ENCODE measurements at regions not wholly inside any gene's neighbourhood (a gene's known extent, or its start where the extent isn't known, plus 50 kb on each side); places are given as distances from the start of the nearest gene placed in this dataset.
"Not testable (repeated sequence)": the region's sequence is repeated elsewhere in the genome, so short reads cannot be mapped to it uniquely, and the experiment has no call there.

- DNase-seq (ENCODE audit: low spot score), result no peak
These were observed 849.7 kb upstream of the NRXN1 start for GRCh38 chr2:51881673-51882072.

GRCh38 chr2:51880153-51880552 is 848.2 kb upstream of the NRXN1 start:
- DNase-seq (ENCODE audit: low spot score), result no peak

- DNase-seq (ENCODE audit: low spot score), result no peak
These were observed 834.4 kb upstream of the NRXN1 start for GRCh38 chr2:51866361-51866760.

GRCh38 chr2:51859260-51859659 is 827.3 kb upstream of the NRXN1 start:
- no peak for DNase-seq (ENCODE audit: low spot score)

- no peak for DNase-seq (ENCODE audit: low spot score)
These were observed 823.8 kb upstream of the NRXN1 start for GRCh38 chr2:51855683-51856082.

- DNase-seq (ENCODE audit: low spot score), result no peak
These were observed 814.9 kb upstream of the NRXN1 start for GRCh38 chr2:51846796-51847195.

- no peak for DNase-seq (ENCODE audit: low spot score)
These were observed 814.1 kb upstream of the NRXN1 start for GRCh38 chr2:51846018-51846417.

- DNase-seq (ENCODE audit: low spot score), result no peak
These were observed 812.7 kb upstream of the NRXN1 start for GRCh38 chr2:51844596-51844995.

GRCh38 chr2:51829477-51829876 is 797.5 kb upstream of the NRXN1 start:
- no peak for DNase-seq (ENCODE audit: low spot score)

- DNase-seq (ENCODE audit: low spot score), result no peak
These were observed 793.9 kb upstream of the NRXN1 start for GRCh38 chr2:51825823-51826222.

GRCh38 chr2:51813247-51813646 is 781.3 kb upstream of the NRXN1 start:
- DNase-seq (ENCODE audit: low spot score), result no peak

GRCh38 chr2:51812138-51812866 is 780.4 kb upstream of the NRXN1 start:
- DNase-seq (ENCODE audit: low spot score), result no peak

- no peak for DNase-seq (ENCODE audit: low spot score)
These were observed 778.3 kb upstream of the NRXN1 start for GRCh38 chr2:51810197-51810596.

GRCh38 chr2:51807229-51807628 is 775.3 kb upstream of the NRXN1 start:
- no peak for DNase-seq (ENCODE audit: low spot score)

- DNase-seq (ENCODE audit: low spot score), result peak; percentile 54
These were observed 763.4 kb upstream of the NRXN1 start for GRCh38 chr2:51795248-51795888.

- DNase-seq (ENCODE audit: low spot score), result no peak
These were observed 759.6 kb upstream of the NRXN1 start for GRCh38 chr2:51791496-51791895.

- DNase-seq (ENCODE audit: low spot score), result no peak
These were observed 758.9 kb upstream of the NRXN1 start for GRCh38 chr2:51790854-51791253.

GRCh38 chr2:51789918-51790317 is 758.0 kb upstream of the NRXN1 start:
- DNase-seq (ENCODE audit: low spot score), result no peak

- no peak for DNase-seq (ENCODE audit: low spot score)
These were observed 751.2 kb upstream of the NRXN1 start for GRCh38 chr2:51782921-51783765.

- no peak for DNase-seq (ENCODE audit: low spot score)
These were observed 749.8 kb upstream of the NRXN1 start for GRCh38 chr2:51781691-51782090.

- no peak for DNase-seq (ENCODE audit: low spot score)
These were observed 748.4 kb upstream of the NRXN1 start for GRCh38 chr2:51780353-51780752.

GRCh38 chr2:51779723-51780122 is 747.8 kb upstream of the NRXN1 start:
- not testable (repeated sequence) for DNase-seq (ENCODE audit: low spot score)

GRCh38 chr2:51778806-51779205 is 746.9 kb upstream of the NRXN1 start:
- DNase-seq (ENCODE audit: low spot score), result no peak
